HG03469 (cell line): ENCODE measurements at regions not wholly inside any gene's neighbourhood (a gene's known extent, or its start where the extent isn't known, plus 50 kb on each side); places are given as distances from the start of the nearest gene placed in this dataset.
A peak's percentile ranks its signal among the peaks of the same experiment; 100 is the strongest.

Experiments
- ATAC-seq: cut with Tn5 transposase; IDR thresholded peaks from one replicate; pipeline ENCODE4 v1.9.1; 2021; ENCODE audit warnings: mild to moderate bottlenecking, moderate library complexity, moderate number of reproducible peaks; ENCODE audit not compliant: unreplicated experiment

DNA sequence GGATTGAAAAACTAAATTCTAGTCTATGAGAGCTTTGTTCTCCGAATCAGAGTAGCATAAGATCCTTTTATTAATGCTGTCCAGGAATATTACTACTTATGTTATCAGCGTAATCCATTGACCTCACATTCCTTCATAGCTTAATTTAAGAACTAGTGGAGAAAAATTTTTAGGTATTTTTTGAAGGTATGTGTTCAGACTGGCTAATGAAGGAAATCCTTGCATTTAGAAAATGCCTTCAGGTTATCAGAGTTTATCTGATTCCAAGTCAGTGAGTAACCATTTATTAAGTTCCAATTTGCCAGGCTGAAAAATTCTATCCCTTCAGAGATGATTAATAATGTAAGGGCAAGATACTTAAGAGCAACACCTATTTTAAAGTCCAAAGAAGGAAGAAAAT lies 338.2 kb upstream of the B3GALT2 start:
- no peak for ATAC-seq

DNA sequence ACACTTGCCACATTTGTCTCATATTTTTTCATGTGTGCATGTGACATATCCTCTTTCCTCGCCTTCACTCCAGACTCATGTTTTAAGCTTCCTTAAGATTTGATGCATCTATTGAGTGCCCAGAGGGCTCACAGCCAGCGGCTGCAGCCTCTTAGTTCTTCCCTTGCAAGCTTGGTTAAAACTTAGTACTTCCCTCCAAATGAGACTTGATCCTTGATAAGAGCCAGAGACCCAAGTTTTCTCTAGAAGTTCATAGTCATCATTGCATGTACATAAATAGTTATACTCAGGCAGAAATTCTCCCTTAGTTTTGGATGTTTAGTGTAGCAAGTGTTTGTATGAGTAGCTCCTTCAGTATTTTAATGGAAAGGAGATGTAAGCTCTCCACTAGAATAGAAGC lies 337.6 kb upstream of the B3GALT2 start:
- ATAC-seq = no peak

DNA sequence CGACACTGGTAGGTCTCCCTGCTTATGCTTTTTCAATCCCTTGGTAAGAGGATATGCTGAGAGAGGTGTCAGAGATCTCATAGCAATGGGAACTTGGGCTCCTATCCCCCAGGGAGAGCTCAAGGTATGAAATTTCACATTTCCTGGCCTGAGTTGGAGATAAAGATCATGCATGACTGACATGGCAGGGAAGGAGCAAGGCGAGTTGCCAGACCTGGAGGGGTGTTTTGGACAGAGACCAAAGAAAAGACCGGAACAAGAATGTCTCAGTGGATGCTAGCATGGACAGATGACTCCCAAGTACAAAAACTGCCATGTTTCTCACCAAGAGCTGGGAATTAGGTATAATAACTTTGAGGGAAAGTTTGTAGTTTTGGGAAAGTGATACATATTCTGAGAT lies 334.1 kb upstream of the B3GALT2 start:
- ATAC-seq = no peak

DNA sequence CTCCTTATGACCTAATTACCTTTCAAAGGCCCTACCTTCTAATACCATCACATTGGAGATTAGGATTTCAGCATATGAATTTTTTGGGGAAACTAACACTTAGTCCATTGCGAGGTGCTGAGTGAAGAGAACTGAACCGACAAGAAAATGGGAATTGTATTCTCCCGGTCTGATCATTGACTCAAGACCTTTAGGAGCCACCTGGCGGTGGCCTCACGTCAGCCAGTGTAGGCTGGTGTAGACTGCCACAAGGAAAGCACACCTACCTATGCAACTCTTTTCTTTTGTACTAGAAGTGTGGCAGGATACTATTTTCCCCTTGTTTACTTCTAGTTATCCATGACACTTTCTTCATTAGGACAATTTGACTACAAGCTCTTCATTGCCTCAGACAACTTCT lies 333.5 kb upstream of the B3GALT2 start:
- no peak for ATAC-seq

DNA sequence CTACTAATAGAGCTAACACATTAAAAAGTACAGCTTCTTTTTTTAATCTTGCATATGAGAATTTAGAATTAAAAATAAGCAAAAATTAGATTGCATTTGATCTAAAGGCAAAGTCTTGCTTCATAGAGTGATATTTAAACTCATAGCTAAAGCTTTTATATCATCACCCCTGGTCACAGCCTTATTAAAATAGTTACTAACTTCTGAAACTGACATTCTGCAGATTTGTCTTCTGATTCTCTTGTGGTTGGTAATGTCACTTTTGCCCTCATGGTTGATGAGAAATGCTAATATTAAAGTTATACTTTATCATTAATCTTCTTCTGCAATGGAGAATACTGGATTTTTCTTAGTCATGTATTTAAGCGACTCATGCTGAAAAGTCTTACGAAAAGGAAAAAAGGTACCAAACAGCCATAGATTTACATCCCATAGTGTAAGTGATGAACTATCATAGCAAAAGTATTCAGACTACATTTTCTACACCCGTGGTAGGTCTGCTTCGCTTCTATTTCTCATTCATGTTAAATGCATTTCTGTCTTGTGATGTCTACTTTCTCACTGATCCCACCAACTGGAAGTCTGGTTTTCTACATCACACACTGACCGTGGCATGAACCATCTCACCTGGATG lies 330.5 kb upstream of the B3GALT2 start:
- no peak for ATAC-seq

DNA sequence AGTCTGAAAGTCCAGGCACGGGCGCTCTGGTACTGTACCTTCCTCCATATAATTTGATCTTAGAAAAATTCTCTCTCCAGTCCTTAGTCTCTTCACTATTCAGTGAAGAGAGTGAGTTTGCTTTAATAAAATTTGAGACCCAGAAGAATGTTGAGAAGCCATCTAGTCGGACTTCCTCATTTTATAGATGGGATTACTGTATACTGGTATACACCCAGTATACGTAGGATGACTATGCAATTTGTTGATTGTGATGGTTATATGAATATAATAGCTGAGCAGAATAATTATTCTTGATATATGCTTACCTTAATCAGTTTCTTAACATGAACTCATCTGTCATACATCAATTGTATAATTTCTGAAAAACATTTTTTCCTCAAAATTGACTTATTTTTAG lies 328.0 kb upstream of the B3GALT2 start:
- ATAC-seq = no peak

DNA sequence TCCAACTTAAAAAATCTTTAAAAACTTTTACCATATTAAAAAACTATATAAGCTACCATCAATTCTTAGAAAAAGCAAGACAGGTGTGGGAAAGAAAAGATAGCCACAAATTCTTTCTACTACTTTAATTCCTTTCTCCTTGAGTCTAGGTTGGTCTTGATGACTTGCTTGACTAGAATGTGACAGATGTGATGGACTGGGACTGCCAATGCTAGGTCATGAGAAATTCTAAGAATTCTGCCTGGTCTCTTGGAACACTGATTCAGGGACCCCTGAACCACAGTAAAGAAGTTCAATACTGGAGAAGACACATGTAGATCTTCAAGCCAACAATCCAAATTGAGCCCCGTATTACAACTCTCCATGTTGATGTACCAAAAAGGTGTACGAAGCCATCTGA lies 326.6 kb upstream of the B3GALT2 start:
- no peak for ATAC-seq

DNA sequence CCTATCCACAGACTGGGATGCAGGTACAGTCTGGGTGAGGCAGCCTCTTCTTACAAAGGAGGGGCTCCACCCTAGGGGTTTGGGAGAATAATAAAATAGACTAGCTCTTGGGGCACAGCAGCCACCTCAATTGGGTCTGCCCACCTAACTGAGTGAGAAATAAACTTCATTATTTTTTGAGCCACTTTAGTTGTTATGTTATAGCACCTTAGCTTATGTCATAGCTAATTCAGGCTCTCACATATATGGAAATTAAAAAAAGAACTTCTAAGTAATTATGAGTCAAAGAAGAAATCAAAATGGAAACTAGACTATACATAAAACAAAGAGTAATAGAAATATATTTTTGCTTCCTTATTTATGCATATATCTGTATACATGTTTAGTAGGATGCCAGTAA lies 318.5 kb upstream of the B3GALT2 start:
- ATAC-seq = no peak

DNA sequence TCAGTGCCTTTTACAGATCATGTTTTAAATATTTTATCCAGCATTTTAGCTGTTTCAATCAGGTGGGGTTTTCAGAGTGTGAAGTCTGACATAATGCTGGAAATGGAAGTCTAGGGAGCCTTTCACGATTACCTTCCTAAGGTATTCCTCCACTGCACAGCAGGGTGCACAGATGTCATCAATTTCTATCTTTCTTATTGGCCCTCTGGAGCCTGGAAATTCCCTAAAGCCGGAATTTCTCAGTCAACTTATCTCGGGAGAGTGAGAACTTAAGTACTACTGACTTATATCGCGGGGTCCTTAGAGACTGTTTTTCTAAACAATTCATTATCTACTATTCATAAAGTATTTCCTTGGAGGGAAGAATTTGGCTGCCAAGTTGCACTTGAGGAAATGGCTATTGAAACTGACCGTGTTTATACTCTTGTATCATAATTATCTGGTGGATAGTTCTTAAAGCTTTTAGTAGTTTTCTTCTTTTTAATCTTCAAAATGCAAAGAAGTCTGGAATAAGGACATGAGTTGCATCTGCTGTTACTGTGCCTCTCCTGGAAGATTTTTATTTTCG lies 311.8 kb upstream of the B3GALT2 start:
- ATAC-seq = no peak

DNA sequence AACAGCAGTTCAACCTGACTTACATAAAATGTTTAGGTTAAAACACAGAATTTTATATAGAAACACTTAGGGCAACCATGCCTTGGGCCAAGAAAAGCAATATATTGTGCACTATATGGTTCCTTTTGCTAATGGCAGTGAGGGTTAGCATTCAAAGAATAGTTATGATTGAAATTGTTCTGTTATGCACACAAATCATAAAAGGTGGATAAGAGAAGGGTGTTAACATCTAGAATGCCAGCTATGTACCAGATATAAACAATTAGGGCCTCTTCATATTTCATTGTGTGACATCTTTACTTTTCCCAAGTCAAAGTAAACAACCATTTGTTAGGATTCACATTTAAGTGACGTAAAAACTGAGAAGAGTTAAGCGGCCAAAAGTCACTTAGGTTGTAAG lies 308.0 kb upstream of the B3GALT2 start:
- ATAC-seq = no peak

DNA sequence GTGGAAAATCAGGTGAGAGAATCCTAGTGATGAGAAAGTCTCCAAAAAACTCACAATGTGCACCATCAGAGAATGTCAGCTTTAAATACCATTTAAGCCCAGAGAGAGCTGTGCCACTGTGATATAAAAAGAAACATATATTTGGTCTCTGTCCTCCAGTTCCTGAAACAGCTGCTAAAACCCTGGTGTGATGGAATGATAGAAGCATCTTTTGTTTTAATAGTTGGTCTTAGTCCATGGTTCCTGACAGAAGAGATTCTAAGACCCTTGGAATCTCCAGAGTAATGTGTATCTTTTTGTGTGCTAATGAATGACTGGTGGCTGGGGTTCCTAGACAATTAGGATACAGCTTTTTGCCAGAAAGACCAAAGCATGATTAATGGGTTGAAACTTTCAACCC lies 302.8 kb upstream of the B3GALT2 start:
- ATAC-seq = no peak

DNA sequence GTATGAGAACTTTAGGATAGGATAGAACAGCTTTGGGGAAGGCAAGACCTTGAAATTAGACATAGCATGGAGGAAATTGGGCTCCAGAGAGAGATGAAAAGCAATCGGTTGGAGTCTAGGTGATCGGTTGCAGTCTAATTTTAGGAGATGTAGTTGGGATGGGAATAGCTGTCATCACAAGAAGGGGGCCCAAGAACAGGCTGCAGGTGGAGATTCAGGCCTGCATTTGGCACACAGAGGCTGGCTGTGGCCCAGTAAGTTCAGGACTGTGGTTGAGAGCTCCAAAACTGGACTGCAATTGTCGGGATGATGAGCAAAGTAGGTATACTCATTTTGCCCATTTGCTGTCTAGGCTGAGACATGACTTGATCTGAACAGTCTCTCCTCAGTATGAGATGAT lies 301.3 kb upstream of the B3GALT2 start:
- no peak for ATAC-seq

DNA sequence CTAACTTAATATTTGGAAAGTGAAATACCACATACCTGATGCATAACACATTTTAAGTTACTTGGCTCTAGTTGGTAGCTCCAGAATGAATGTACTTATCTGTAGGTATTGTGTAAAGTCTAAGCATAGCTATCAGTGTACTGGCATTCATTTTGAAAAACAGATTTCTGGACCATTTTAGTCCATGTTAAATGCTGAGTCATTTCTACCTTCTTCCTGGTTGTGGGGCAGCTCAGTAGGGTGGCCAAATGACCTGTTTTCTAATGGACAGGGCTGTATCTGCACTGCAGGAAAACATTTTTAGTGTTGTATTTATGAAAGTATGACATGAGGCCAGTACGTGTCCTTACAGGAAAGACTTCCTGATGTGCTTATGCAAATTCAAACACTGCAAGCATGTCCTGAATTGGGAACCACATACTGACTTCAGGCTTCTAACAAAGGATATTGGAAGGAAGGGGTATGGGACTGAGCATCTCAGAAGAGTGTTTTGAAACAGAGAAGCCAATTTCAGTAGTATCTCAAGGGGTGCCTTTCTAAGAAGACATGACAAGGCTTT lies 300.3 kb upstream of the B3GALT2 start:
- ATAC-seq = no peak

DNA sequence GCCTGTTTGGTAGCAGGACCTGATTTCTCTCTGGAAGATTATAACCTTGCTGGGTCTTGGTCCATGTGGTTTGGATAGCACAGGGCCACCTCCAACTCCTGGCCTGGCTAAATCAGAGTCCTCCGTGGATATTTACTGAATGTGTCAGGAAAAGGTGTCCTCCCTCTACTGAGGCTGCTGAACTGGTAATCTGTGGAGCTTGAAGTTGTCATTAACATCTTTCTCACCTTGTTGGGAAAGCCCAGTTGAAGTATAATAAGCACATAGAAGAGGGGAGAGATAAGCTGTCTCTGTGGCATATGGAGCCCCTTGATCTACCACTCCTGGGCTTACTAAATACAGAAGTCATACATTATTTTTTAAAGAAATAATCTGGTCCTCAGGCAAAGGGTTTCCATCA lies 294.3 kb upstream of the B3GALT2 start:
- no peak for ATAC-seq

DNA sequence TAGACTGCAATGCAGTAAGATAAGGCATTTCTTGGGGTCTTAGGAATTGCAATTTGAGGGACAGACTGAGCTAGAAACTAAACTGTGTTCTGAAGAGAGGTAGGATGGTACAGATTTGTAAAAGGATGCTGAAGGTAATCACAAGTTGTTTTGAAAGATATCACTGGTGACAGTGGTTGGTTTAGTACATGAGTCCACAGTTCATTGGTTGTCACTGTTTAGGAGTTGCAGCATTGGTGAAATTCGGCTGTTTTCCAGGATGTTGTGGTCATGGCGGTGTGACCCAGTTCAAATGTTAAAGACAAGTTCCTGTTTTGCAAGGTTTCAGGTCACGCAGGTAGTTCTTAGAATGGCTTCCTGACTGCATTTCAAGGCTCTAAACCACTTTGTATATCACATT lies 292.8 kb upstream of the B3GALT2 start:
- peak; percentile 98 for ATAC-seq

DNA sequence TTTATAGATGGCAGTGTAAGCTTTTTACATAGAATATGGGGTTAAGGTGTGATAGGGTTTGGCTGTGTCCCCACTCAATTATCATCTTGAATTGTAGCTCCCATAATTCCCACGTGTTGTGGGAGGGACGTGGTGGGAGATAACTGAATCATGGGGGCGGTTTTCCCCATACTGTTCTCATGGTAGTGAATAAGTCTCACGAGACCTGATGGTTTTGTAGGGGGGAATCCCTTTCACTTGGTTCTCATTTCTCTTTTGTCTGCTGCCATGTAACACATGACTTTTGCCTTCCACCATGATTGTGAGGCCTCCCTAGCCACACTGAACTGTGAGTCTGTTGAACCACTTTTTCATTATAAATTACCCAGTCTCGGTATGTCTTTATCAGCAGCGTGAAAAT lies 290.3 kb upstream of the B3GALT2 start:
- ATAC-seq = no peak

DNA sequence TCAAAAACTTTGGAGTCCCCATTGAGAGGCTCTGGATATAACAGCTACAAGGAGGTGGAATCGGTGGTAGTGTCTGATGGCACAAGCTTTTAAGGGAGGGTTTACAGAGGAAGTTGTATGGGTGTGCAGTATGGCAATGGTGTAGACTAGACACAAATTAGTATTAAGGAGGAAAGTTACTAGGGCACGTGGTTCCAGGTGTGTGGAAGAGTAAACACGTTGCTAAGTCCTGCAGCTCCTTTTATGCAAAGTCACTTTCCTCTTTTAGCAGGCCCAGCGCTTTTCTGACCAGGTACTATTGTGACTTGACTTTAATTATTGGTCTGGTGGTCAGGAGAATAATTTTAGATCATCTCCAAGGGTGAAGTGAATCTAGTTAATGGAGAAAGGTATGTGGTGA lies 287.5 kb upstream of the B3GALT2 start:
- no peak for ATAC-seq

DNA sequence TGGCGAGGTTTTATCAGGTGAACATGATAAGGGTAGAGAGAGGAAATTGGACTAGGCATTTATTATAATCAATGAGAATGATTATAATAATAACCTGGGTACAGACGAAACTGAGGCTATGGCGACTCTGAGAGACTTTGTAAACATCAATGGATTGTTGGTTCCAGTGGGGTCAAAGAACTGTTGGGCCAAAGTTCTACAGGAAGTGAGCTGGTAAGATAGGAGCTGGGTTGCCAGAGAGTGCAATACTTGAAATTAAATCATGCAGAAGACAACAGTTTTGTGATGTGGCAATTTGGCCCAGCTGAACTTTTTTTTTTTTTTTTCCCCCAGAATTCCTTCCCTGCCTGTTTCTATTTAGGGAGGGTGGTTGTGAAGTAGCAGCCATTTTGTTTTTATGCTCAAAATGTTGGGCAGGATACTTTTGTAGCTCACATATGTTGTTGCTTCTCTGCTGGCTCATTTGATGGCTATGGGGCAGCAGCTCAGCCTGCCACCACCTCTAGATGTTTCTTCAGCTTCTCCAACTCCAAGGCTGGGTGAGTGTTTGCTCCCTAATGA lies 286.5 kb upstream of the B3GALT2 start:
- no peak for ATAC-seq

DNA sequence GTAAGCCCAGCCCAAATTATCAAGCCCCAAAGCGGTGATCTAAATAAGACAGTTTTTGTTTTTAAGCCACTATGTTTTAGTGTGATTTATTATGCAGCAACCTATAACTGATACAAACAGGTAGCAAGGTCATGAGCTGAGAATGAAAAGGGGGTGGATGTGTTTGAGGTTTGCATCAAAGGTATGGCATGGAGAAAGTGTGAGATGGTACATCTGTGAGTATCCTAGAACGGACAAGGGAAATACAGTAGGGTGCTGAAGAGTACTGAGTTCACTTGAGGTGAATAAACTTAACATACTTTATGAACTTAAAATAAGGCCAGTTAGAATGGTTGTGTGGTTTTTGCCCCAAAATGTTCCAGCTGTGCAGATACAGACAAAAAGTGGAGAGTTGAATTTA lies 286.0 kb upstream of the B3GALT2 start:
- no peak for ATAC-seq

DNA sequence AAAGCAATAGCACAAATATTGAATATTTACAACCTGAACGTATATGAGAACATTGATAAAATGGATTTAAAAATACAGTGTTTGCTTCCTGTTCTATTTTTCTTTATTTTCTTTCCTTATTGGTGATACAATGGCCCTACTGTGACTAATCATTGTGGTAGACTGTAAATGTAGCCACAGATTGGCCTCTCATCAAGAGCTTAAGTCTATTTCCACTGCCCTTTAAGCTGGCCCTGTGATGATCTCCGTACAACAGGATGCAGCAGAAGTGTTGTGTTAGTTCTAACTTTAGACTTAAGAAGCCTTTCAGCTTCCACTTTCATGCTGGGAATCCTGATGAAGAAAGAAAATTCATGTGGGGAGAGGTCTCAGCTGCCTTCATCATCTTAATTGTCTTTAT lies 285.6 kb upstream of the B3GALT2 start:
- no peak for ATAC-seq

DNA sequence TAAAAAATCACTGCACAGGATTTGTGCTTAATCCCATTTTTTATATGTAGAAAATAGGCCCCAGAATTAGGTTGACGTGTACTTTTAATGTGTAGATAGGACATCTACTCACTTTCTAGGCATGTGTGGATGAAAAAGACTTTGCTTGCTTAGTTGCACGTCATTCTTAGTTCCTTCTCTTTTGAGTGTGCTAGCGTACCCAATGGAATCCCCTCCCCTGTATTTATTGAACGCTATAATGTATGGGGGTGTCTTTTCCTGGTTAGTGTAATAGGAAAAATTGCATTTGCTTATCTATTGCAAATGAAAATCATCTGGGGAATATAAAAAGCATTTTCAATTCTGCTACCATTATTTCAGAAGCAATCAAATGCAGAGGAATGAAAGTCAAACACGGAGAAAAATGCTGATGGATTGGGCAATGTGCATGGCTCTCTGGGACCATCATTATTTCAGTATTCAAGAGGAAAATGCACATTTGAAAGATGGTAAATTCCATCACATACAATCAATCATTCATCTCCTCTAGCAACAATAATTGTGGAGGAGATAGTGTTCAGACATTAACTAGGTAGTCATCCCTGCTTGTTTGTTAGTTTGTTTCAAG lies 277.0 kb upstream of the B3GALT2 start:
- no peak for ATAC-seq

DNA sequence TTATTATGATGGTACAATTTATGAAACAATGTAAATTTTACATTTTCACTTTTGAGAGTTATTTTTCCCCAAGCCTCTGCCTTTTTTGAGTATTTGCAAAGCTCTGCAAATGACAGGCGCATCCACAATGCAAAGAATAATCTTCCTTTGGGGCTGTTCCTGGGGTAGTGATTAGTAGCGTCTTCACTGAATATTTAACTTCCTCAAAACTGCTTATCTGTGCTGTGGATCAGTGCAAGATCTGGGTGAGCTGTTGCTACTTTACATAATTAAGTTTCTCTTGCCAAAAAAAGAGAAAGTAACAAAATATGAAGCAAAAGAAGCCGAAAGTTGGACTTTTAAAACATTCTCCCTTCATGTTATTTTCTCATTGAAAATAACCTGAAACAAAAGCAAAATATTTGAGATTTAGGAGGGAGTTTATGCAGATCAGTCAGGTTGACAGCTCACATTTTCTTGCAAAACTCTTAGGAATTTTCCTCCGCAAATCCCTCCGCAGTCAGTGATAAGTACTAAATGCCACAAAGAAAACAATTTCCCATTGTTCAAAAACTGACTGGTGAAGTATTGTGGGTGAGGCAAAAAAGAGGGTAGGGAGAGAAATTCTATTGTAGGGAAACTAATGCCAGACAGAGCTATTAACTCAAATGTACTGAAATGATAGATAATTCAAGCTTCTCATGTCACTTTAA lies 276.4 kb upstream of the B3GALT2 start:
- no peak for ATAC-seq
